Trophoblast cell (in vitro differentiated cells and primary cell): ENCODE measurements at regions not wholly inside any gene's neighbourhood (a gene's known extent, or its start where the extent isn't known, plus 50 kb on each side); places are given as distances from the start of the nearest gene placed in this dataset.

Experiments used
- DNase-seq, 2 donors: peaks; one replicate each; pipeline ENCODE4 v3.0.0-alpha.2; 2016
- H2AFZ ChIP-seq: 2 replicates; pipeline ENCODE4 v1.6.1; 2013; ENCODE audit warnings: low read length, moderate library complexity, mild to moderate bottlenecking; ENCODE audit not compliant: insufficient read depth, poor library complexity
- H2AK5ac ChIP-seq: 2 replicates; pipeline ENCODE4 v1.6.1; 2013; ENCODE audit warnings: mild to moderate bottlenecking, low read length
- H2BK120ac ChIP-seq: 2 replicates; pipeline ENCODE4 v1.6.1; 2013; ENCODE audit warnings: low read length, mild to moderate bottlenecking, moderate library complexity; ENCODE audit not compliant: insufficient read depth, poor library complexity
- H2BK12ac ChIP-seq: 2 replicates; pipeline ENCODE4 v1.6.1; 2013; ENCODE audit warnings: mild to moderate bottlenecking, low read length, moderate library complexity
- H2BK5ac ChIP-seq: 2 replicates; pipeline ENCODE4 v1.6.1; 2013; ENCODE audit warnings: low read length, low read depth, moderate library complexity, mild to moderate bottlenecking; ENCODE audit not compliant: poor library complexity
- H3K14ac ChIP-seq: 2 replicates; pipeline ENCODE4 v1.6.1; 2013; ENCODE audit warnings: mild to moderate bottlenecking, low read length
- H3K18ac ChIP-seq: 2 replicates; pipeline ENCODE4 v1.6.1; 2013; ENCODE audit warnings: mild to moderate bottlenecking, low read length
- H3K23ac ChIP-seq: 2 replicates; pipeline ENCODE4 v1.6.1; 2013; ENCODE audit warnings: low read length
- H3K27ac ChIP-seq: 2 replicates; pipeline ENCODE4 v1.5.1; 2013; ENCODE audit warnings: low read depth, mild to moderate bottlenecking, inconsistent platforms, low read length, moderate library complexity
- H3K27me3 ChIP-seq: 2 replicates; pipeline ENCODE4 v1.6.1; 2013; ENCODE audit warnings: inconsistent platforms, mild to moderate bottlenecking, low read length, moderate library complexity; ENCODE audit not compliant: insufficient read depth
- H3K36me3 ChIP-seq, 2 experiments: 1 replicate in 1 of 2; 2 replicates in 1 of 2; pipeline ENCODE4 v1.6.1; 2013; ENCODE audit warnings: low read length in 2 of 2, mild to moderate bottlenecking in 2 of 2, moderate library complexity in 1 of 2; ENCODE audit not compliant: insufficient read depth in 2 of 2, control insufficient read depth in 1 of 2
- H3K4ac ChIP-seq: 2 replicates; pipeline ENCODE4 v1.6.1; 2013; ENCODE audit warnings: low read depth, mild to moderate bottlenecking, low read length, moderate library complexity
- H3K4me1 ChIP-seq, 2 experiments: 1 replicate in 1 of 2; 2 replicates in 1 of 2; pipeline ENCODE4 v1.6.1; 2013; ENCODE audit warnings: low read length in 2 of 2, mild to moderate bottlenecking in 2 of 2, moderate library complexity in 1 of 2; ENCODE audit not compliant: insufficient read depth in 2 of 2, control insufficient read depth in 1 of 2
- H3K4me2 ChIP-seq: 2 replicates; pipeline ENCODE4 v1.6.1; 2013; ENCODE audit warnings: inconsistent platforms, mild to moderate bottlenecking, low read length, moderate library complexity
- H3K4me3 ChIP-seq: 2 replicates; pipeline ENCODE4 v1.5.1; 2013; ENCODE audit warnings: mild to moderate bottlenecking, low read depth, low read length, inconsistent platforms
- H3K79me1 ChIP-seq: one replicate; pipeline ENCODE4 v1.6.1; 2013; ENCODE audit warnings: low read length
- H3K79me2 ChIP-seq: 2 replicates; pipeline ENCODE4 v1.6.1; 2013; ENCODE audit warnings: low read length, mild to moderate bottlenecking; ENCODE audit not compliant: control insufficient read depth, insufficient read depth, poor library complexity
- H3K9ac ChIP-seq: 2 replicates; pipeline ENCODE4 v1.6.1; 2013; ENCODE audit warnings: mild to moderate bottlenecking, low read length
- H3K9me3 ChIP-seq: 2 replicates; pipeline ENCODE4 v1.6.1; 2013; ENCODE audit warnings: low read depth, mild to moderate bottlenecking, control low read depth, inconsistent platforms, low read length; ENCODE audit not compliant: insufficient read depth
- H4K12ac ChIP-seq: 2 replicates; pipeline ENCODE4 v1.6.1; 2013; ENCODE audit warnings: low read depth, mild to moderate bottlenecking, low read length, moderate library complexity
- H4K8ac ChIP-seq: 2 replicates; pipeline ENCODE4 v1.6.1; 2013; ENCODE audit warnings: low read depth, mild to moderate bottlenecking, low read length, moderate library complexity
- H4K91ac ChIP-seq: one replicate; pipeline ENCODE4 v1.6.1; 2013; ENCODE audit warnings: low read depth, mild to moderate bottlenecking, low read length, moderate library complexity
- WGBS: extraction: QIAGEN DNeasy Blood & Tissue Kit; methylation state at CpG from one replicate; pipeline ENCODE4 v1.1.7; 2013; ENCODE audit warnings: missing lambda C conversion rate; ENCODE audit not compliant: insufficient read length, insufficient coverage; ENCODE audit errors: extremely low coverage; 5-methylcytosine and 5-hydroxymethylcytosine counted together

DNA sequence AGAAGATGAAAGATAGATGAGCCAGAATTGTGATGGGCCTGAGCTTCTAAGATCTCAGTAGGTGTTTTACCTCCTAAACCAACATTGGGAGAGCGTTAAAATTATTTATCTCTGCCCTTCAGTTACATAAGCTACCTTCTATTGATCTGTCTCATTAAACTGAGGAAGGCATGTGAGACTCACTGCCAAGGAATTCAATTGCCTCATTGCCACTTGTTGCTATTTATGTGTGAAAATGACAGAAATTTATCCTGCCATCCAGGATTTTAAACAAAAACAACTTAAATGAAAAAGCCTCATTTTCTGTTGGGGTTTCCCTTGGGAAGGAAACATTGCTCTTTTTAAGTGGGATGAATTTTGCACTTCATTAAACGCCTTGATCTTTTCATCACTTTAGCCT is 78.7 kb upstream of the RUNX1 start:
- Histone ChIP-seq H3K27me3 (no peaks in the 10 kb centered on the region), H2BK12ac (no peak overlapping the region), H2BK120ac (no peak overlapping the region), H2AK5ac (no peak overlapping the region), H3K27ac (no peak overlapping the region), H3K79me2 (no peaks in the 10 kb centered on the region), H4K12ac (no peak overlapping the region), H3K23ac (no peak overlapping the region), H2AFZ (no peak overlapping the region), H3K36me3 (no peaks in the 10 kb centered on the region), H4K91ac (no peak overlapping the region), H3K4ac (no peak overlapping the region), H3K9ac (no peak overlapping the region), H2BK5ac (no peak overlapping the region), H3K4me2 (no peak overlapping the region), H3K4me3 (no peak overlapping the region), H3K79me1 (no peaks in the 10 kb centered on the region), H3K9me3 (no peaks in the 10 kb centered on the region), H3K4me1 (no peaks in the 10 kb centered on the region), H4K8ac (no peak overlapping the region), H3K14ac (no peak overlapping the region), H3K18ac (no peak overlapping the region)
- DNase-seq, result peak in 1 of 2 donors; percentile 52
- WGBS, result no CpG with 5 or more reads among the region's 2 CpGs

DNA sequence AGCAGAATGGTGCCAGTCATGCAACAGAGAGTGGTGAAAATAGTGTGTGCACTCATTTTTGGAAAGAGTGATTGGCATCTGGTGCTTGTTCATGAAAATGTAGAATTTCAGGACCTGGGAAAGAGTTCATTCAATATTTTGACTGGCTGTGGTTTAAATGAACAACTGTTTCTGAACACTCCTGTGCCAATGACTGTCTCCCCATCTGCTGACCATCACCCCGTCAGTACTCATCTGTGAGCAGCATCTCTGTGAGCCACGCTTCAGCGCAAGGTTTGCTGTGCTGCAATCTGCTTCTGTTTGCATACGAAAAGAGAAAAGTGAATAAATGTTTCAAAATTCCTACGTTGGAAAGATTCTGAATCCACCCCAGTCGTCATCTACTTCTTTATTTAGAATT is 77.9 kb upstream of the RUNX1 start:
- Histone ChIP-seq H4K12ac (no peak overlapping the region), H3K9me3 (no peaks in the 10 kb centered on the region), H2BK120ac (no peak overlapping the region), H3K4ac (no peak overlapping the region), H4K91ac (no peak overlapping the region), H3K4me2 (no peak overlapping the region), H3K79me1 (no peaks in the 10 kb centered on the region), H2AK5ac (no peak overlapping the region), H3K79me2 (no peaks in the 10 kb centered on the region), H2BK12ac (no peak overlapping the region), H3K9ac (no peak overlapping the region), H3K27me3 (no peaks in the 10 kb centered on the region), H3K4me1 (no peaks in the 10 kb centered on the region), H4K8ac (no peak overlapping the region), H2AFZ (no peak overlapping the region), H2BK5ac (no peak overlapping the region), H3K14ac (no peak overlapping the region), H3K18ac (no peak overlapping the region), H3K36me3 (no peaks in the 10 kb centered on the region), H3K23ac (no peak overlapping the region), H3K27ac (no peak overlapping the region), H3K4me3 (no peak overlapping the region)
- WGBS, result no CpG with 5 or more reads among the region's 6 CpGs
- no peak for DNase-seq

DNA sequence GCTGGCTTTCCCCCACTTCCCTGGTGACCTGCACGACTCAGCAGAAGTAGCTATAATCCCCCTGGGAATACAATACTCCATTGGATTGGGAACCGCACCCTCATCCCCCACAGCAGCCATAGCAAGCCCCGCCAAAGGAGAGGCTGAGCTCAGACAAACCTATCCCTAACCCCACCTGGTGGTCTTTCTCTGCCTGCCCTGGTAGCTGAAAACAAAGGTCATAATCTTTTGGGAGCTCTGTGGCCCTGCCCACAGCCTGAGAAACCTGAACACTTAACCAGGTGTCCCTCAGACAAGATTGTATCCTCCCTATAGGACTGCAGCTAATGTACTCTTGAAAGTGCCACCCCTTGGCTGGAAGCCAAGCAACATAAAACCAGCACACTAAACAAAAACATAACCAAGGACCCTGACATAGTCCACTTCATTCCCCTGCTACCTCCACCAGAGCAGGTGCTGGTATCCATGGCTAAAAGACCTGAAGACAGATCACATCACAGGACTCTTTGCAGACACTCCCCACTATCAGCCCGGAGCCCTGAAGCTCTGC is 71.6 kb upstream of the RUNX1 start:
- no peaks in the 10 kb centered on the region for H3K79me2 ChIP-seq
- H3K79me1 ChIP-seq, result no peaks in the 10 kb centered on the region
- no peak overlapping the region for H4K91ac ChIP-seq
- no peaks in the 10 kb centered on the region for H3K27me3 ChIP-seq
- H2BK12ac ChIP-seq, result no peak overlapping the region
- H3K14ac ChIP-seq, result no peak overlapping the region
- WGBS, result no CpG with 5 or more reads among the region's 4 CpGs
- H3K27ac ChIP-seq, result no peak overlapping the region
- H3K4me2 ChIP-seq, result no peak overlapping the region
- no peak for DNase-seq
- no peak overlapping the region for H3K23ac ChIP-seq
- H4K8ac ChIP-seq, result no peak overlapping the region
- H2BK120ac ChIP-seq, result no peak overlapping the region
- H2AK5ac ChIP-seq, result no peak overlapping the region
- H2AFZ ChIP-seq, result no peak overlapping the region
- no peaks in the 10 kb centered on the region for H3K9me3 ChIP-seq
- no peak overlapping the region for H2BK5ac ChIP-seq
- no peak overlapping the region for H3K9ac ChIP-seq
- no peak overlapping the region for H3K4me3 ChIP-seq
- no peak overlapping the region for H3K18ac ChIP-seq
- H4K12ac ChIP-seq, result no peak overlapping the region
- no peaks in the 10 kb centered on the region for H3K36me3 ChIP-seq
- no peaks in the 10 kb centered on the region for H3K4me1 ChIP-seq
- no peak overlapping the region for H3K4ac ChIP-seq

DNA sequence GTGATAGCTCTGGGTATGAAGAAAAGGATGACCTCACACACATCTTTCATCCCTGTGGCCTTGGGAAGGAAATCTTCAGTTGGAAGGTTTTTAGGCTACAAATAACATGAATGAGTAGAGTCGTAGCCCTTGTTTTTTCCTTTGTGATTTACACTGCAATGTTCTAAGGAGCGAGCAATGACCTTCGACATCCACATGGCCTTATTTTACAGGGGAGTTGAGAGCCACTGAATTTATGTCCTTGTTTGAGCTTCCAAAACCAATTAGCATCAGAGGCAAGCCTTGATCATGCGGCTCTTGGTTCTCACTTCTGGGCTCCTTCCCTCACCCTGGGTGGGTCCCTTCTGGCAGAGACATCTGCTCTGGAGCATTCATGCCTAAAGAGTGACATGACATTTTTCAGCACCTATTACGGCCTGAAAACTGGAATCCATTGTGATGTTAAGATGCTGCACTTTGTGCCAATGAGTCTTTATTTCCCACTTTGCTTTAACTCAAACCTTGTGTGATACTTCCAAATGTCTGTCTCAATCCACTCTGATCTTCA is 70.5 kb upstream of the RUNX1 start:
- Histone ChIP-seq H3K9me3 (no peaks in the 10 kb centered on the region), H3K4me2 (no peak overlapping the region), H3K79me2 (no peaks in the 10 kb centered on the region), H3K4me3 (no peak overlapping the region), H3K9ac (no peak overlapping the region), H2AK5ac (no peak overlapping the region), H3K4ac (no peak overlapping the region), H4K8ac (no peak overlapping the region), H3K18ac (no peak overlapping the region), H4K91ac (no peak overlapping the region), H4K12ac (no peak overlapping the region), H3K14ac (no peak overlapping the region), H3K36me3 (no peaks in the 10 kb centered on the region), H2BK12ac (no peak overlapping the region), H3K27me3 (no peaks in the 10 kb centered on the region), H3K79me1 (no peaks in the 10 kb centered on the region), H2BK5ac (no peak overlapping the region), H3K4me1 (no peaks in the 10 kb centered on the region), H3K27ac (no peak overlapping the region), H3K23ac (no peak overlapping the region), H2AFZ (no peak overlapping the region), H2BK120ac (no peak overlapping the region)
- DNase-seq, result no peak
- WGBS, result no CpG with 5 or more reads among the region's 5 CpGs
